HEK293 (cell line): ENCODE measurements at regions not wholly inside any gene's neighbourhood (a gene's known extent, or its start where the extent isn't known, plus 50 kb on each side); places are given as distances from the start of the nearest gene placed in this dataset.

ENCODE experiments used
- KLF9 ChIP-seq: fragments of 450-650 bp; formaldehyde crosslinking; IDR thresholded peaks from 2 replicates; pipeline ENCODE4 v1.5.1; 2016; ENCODE audit warnings: missing biosample characterization, missing genetic modification characterization, low read depth
- ZBTB48 ChIP-seq: fragments of 450-650 bp; formaldehyde crosslinking; IDR thresholded peaks from 2 replicates; pipeline ENCODE4 v1.5.1; 2016; ENCODE audit warnings: missing biosample characterization, missing genetic modification characterization
- ZBTB7A ChIP-seq: fragments of 450-650 bp; formaldehyde crosslinking; IDR thresholded peaks from 2 replicates; pipeline ENCODE4 v1.5.1; 2016; ENCODE audit warnings: low read depth, missing biosample characterization, missing genetic modification characterization
- ZBTB8A ChIP-seq: fragments of 450-650 bp; formaldehyde crosslinking; IDR thresholded peaks from 2 replicates; pipeline ENCODE4 v1.5.1; 2016; ENCODE audit warnings: missing biosample characterization, missing genetic modification characterization
- ZNF558 ChIP-seq: fragments of 450-650 bp; formaldehyde crosslinking; IDR thresholded peaks from 2 replicates; pipeline ENCODE4 v1.5.1; 2016; ENCODE audit warnings: missing biosample characterization, missing genetic modification characterization
- ZNF785 ChIP-seq: fragments of 450-650 bp; formaldehyde crosslinking; IDR thresholded peaks from 2 replicates; pipeline ENCODE4 v1.5.1; 2016; ENCODE audit warnings: missing biosample characterization, missing genetic modification characterization
- TF ChIP-seq, protein P1 (sequence below): fragments of 450-650 bp; formaldehyde crosslinking; IDR thresholded peaks from 2 replicates; pipeline ENCODE4 v1.5.1; 2016; ENCODE audit warnings: missing biosample characterization, missing genetic modification characterization

DNA sequence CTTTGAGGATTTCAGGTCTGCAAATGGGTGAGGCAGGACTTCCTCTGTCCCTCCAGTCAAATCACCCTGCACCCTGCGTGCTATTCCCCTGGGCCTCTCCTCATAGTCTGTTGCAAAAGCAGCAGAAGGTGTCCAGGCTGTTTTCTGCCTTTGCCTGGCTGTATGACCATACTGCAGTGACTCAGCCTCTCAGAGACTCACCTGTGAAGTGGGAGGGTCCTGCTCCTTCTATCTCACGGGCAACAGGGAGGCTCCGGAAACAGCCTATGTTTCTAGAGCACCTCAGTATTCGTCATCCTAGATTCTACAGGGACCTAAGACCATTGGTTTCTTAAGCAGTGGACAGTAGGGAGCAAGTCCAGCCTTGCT lies 216.4 kb downstream of the TLE3 start:
- TF ChIP-seq KLF9 (tag by site-specific recombination) (no peak), ZNF785 (no peak), ZBTB7A (no peak), ZNF558 (tag by site-specific recombination) (no peak), ZBTB48 (tag by site-specific recombination) (no peak), ZBTB8A (tag by site-specific recombination) (no peak)
- TF ChIP-seq, protein P1, sequence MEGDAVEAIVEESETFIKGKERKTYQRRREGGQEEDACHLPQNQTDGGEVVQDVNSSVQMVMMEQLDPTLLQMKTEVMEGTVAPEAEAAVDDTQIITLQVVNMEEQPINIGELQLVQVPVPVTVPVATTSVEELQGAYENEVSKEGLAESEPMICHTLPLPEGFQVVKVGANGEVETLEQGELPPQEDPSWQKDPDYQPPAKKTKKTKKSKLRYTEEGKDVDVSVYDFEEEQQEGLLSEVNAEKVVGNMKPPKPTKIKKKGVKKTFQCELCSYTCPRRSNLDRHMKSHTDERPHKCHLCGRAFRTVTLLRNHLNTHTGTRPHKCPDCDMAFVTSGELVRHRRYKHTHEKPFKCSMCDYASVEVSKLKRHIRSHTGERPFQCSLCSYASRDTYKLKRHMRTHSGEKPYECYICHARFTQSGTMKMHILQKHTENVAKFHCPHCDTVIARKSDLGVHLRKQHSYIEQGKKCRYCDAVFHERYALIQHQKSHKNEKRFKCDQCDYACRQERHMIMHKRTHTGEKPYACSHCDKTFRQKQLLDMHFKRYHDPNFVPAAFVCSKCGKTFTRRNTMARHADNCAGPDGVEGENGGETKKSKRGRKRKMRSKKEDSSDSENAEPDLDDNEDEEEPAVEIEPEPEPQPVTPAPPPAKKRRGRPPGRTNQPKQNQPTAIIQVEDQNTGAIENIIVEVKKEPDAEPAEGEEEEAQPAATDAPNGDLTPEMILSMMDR (tag by site-specific recombination), result no peak
